Esophagus squamous epithelium (tissue), 5 donors: ENCODE measurements at regions not wholly inside any gene's neighbourhood (a gene's known extent, or its start where the extent isn't known, plus 50 kb on each side); places are given as distances from the start of the nearest gene placed in this dataset.

Source experiments
- DNase-seq: peaks from one replicate; lab custom pipeline; 2025; lab: John Stamatoyannopoulos, UW
- H3K27ac ChIP-seq, 4 donors: fragments of 200-600 bp; sonication (generic); one replicate each; pipeline ENCODE4 v1.5.1; 2016 to 2019; ENCODE audit warnings: mild to moderate bottlenecking in 1 of 4
- H3K27me3 ChIP-seq, 4 donors: fragments of 200-600 bp; sonication (generic); 1 replicate in 3 of 4; 2 replicates in 1 of 4; pipeline versions ENCODE4 v1.5.1 to v1.6.0; 2017 to 2021; ENCODE audit warnings: antibody characterized with exemption in 1 of 4
- H3K36me3 ChIP-seq, 3 donors: fragments of 200-600 bp; sonication (generic); one replicate each; pipeline ENCODE4 v1.5.1; 2016 to 2019
- H3K4me1 ChIP-seq, 3 donors: fragments of 200-600 bp; sonication (generic); one replicate each; pipeline ENCODE4 v1.5.1; 2017 to 2019
- H3K4me3 ChIP-seq, 4 donors: fragments of 200-600 bp; sonication (generic); 1 replicate in 3 of 4; 2 replicates in 1 of 4; pipeline ENCODE4 v1.5.1; 2016 to 2019; ENCODE audit warnings: mild to moderate bottlenecking in 2 of 4, moderate library complexity in 1 of 4
- H3K9me3 ChIP-seq, 3 donors: fragments of 200-600 bp; sonication (generic); one replicate each; pipeline ENCODE4 v1.5.1; 2016 to 2019
- POLR2A ChIP-seq, 4 donors: fragments of 450-650 bp; IDR thresholded peaks; one replicate each; pipeline ENCODE4 v1.6.1; 2017; ENCODE audit warnings: antibody characterized with exemption in 4 of 4, mild to moderate bottlenecking in 4 of 4, moderate library complexity in 3 of 4
- WGBS, 2 donors: methylation state at CpG; one replicate each; pipeline ENCODE4 v1.1.5; 2018; 5-methylcytosine and 5-hydroxymethylcytosine counted together
- intact Hi-C: fragments of 100-400 bp; cut with DNase I; formaldehyde crosslinking; loops from one replicate; pipeline ENCODE4 v1.15.0; 2022
- TF ChIP-seq, protein P1 (sequence below), 6 experiments: fragments of 450-650 bp in 4 of 6; fragments of 200-600 bp in 2 of 6; sonication (generic) in 2 of 6; IDR thresholded peaks; one replicate each; pipeline ENCODE4 v1.5.1; 2016 to 2019; ENCODE audit warnings: antibody characterized with exemption in 6 of 6, mild to moderate bottlenecking in 4 of 6, moderate library complexity in 4 of 6
- donor health status: DM: yes; HTN: yes; CAD: no.

DNA sequence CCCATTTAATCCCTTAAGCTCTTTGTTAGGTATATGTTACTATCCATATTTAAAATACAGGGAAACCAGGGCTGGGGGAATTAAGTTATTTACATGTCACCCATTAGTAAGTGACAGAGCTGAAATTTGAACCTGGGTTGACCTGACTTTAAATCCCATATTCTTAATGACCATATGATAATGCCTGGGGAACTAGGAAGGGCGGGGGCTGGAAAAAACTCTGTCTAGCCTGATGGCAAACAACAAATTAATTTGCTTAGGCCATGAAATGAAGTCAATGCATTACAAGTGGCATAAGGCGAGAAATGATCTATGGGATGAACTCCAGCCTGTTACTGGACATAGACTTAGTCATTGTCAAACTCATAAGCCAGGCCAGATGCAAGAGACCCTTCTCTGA, 325.7 kb upstream of the WWC1 start:
- no peak for DNase-seq
- Histone ChIP-seq H3K27me3 (no peaks in the 10 kb centered on the region), H3K27ac (no peak overlapping the region), H3K9me3 (no peaks in the 10 kb centered on the region), H3K36me3 (no peaks in the 10 kb centered on the region), H3K4me3 (no peak overlapping the region), H3K4me1 (peaks cover 0 to 6% (median 0%) of the 10 kb centered on the region in 3 donors)
- TF ChIP-seq, protein P1, sequence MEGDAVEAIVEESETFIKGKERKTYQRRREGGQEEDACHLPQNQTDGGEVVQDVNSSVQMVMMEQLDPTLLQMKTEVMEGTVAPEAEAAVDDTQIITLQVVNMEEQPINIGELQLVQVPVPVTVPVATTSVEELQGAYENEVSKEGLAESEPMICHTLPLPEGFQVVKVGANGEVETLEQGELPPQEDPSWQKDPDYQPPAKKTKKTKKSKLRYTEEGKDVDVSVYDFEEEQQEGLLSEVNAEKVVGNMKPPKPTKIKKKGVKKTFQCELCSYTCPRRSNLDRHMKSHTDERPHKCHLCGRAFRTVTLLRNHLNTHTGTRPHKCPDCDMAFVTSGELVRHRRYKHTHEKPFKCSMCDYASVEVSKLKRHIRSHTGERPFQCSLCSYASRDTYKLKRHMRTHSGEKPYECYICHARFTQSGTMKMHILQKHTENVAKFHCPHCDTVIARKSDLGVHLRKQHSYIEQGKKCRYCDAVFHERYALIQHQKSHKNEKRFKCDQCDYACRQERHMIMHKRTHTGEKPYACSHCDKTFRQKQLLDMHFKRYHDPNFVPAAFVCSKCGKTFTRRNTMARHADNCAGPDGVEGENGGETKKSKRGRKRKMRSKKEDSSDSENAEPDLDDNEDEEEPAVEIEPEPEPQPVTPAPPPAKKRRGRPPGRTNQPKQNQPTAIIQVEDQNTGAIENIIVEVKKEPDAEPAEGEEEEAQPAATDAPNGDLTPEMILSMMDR (IDR thresholded peaks at IDR 0.05) = no peak
- no peak for TF ChIP-seq POLR2A (IDR thresholded peaks at IDR 0.05)
- intact Hi-C loops = no loop called here
- 77 to 86% methylated on average over 2 of the region's 2 CpGs for WGBS, 2 donors

DNA sequence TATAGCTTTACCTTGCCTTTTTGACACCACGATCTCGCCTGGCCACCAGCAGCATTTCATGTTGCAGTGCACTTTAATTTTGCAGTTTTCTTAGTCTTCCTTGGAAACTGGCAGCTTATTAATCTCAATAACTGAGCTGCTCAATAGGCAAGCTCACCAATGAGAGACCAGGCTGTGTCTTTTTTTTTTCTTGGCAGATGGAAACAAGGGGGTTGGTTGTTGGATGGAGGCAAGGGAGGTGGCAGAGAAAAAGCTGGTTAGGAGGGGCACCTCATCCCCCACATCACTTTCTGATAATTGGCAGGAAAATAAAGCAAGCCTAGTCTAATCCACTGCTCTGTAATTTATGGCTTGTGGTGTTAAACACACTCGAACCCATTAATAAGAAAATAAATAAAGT, 324.5 kb upstream of the WWC1 start:
- intact Hi-C loops = no loop called here
- DNase-seq = no peak
- Histone ChIP-seq H3K36me3 (no peaks in the 10 kb centered on the region), H3K4me1 (no peaks in the 10 kb centered on the region), H3K27ac (no peak overlapping the region), H3K4me3 (no peak overlapping the region), H3K9me3 (no peaks in the 10 kb centered on the region), H3K27me3 (no peaks in the 10 kb centered on the region)
- 52 to 59% methylated on average over 3 of the region's 3 CpGs for WGBS, 2 donors
- TF ChIP-seq, protein P1 (IDR thresholded peaks at IDR 0.05) = no peak
- no peak for TF ChIP-seq POLR2A (IDR thresholded peaks at IDR 0.05)

DNA sequence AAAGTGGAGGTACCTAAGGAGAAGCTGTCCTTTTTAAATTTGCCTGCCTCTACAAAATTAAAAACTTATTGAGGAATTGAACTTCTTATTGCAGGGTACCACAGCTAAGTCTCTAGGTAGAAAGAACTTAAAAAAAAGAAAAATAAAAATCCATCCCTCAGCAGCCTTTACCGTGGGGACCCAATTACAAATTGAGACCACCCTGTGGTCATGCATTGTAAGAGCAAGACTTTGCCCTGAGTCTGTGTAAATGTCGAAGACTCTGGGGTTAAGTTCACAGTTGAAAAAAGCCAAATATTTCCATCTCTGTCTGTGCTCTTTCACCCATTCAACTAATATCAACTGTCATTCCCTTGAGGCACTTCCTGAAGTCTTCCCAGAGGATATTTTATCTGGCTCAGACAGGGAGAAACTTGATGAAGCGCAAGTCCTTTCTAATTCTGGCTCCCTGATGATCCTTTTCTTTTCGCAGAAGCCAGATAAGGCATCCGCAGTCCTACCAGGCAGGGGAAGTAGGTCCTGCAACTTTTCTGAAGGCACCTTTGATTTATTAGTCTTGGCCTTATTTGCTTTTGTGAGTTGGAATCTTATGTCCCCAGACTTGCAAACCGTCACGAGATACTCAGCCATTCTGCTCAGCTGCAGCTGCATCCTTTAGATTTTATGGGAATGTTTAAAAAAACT, 323.8 kb upstream of the WWC1 start:
- Histone ChIP-seq H3K9me3 (no peaks in the 10 kb centered on the region), H3K27me3 (no peaks in the 10 kb centered on the region), H3K4me1 (no peaks in the 10 kb centered on the region), H3K36me3 (no peaks in the 10 kb centered on the region), H3K27ac (no peak overlapping the region), H3K4me3 (no peak overlapping the region)
- intact Hi-C loops = no loop called here
- no peak for DNase-seq
- TF ChIP-seq, protein P1 (IDR thresholded peaks at IDR 0.05) = no peak
- no peak for TF ChIP-seq POLR2A (IDR thresholded peaks at IDR 0.05)
- WGBS, 2 donors = 26 to 37% methylated on average over 7 of the region's 7 CpGs

DNA sequence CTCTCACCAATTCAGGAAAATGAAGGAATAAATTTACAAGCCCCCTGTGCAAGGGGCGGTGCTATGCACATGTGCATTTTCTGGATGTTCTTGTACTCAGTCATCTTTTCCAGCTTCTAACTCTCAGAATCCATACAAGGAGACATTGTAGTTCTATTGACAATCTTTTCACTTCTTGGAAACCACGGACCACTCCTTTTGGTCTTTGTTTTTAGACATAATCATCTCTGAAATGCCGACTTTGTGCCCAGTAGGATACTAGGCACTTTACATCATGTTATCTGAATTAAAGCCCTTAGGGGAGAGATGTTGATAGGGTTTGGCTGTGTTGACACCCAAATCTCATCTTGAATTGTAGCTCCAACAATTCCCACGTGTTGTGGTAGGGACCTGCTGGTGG, 322.6 kb upstream of the WWC1 start:
- DNase-seq = no peak
- no peaks in the 10 kb centered on the region for H3K4me1 ChIP-seq
- H3K9me3 ChIP-seq = no peaks in the 10 kb centered on the region
- no peak overlapping the region for H3K4me3 ChIP-seq
- H3K36me3 ChIP-seq = no peaks in the 10 kb centered on the region
- H3K27ac ChIP-seq = no peak overlapping the region
- H3K27me3 ChIP-seq = no peaks in the 10 kb centered on the region
- TF ChIP-seq, protein P1 (IDR thresholded peaks at IDR 0.05) = no peak
- TF ChIP-seq POLR2A (IDR thresholded peaks at IDR 0.05) = no peak
- intact Hi-C loops = no loop called here
- WGBS, 2 donors = 74 to 79% methylated on average over 3 to 4 of the region's 4 CpGs

DNA sequence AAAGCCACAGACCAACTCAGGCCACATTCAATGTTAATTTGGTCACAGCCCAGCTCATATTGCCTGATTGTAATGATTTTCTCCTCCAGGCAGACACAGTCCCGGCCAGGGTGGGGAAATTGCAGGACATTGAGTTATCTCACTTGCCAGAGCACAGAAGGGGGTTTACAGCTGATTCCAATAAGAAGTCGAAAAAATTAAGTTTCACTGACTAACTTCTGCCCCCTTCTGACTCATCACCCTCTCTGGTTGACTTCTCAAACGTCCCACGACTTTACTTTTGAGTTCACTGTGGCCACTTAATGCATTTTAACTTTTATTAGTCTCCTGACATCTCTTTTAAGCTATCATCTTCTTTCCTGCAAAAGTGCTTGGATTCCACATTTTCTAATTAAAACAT, 321.4 kb upstream of the WWC1 start:
- no peak overlapping the region for H3K4me3 ChIP-seq
- WGBS, 2 donors = 57 to 67% methylated on average over 4 of the region's 4 CpGs
- no peaks in the 10 kb centered on the region for H3K9me3 ChIP-seq
- no peaks in the 10 kb centered on the region for H3K36me3 ChIP-seq
- no peak overlapping the region for H3K27ac ChIP-seq
- intact Hi-C loops = no loop called here
- H3K27me3 ChIP-seq = no peaks in the 10 kb centered on the region
- no peak for TF ChIP-seq POLR2A (IDR thresholded peaks at IDR 0.05)
- TF ChIP-seq, protein P1 (IDR thresholded peaks at IDR 0.05) = no peak
- H3K4me1 ChIP-seq = no peaks in the 10 kb centered on the region
- no peak for DNase-seq
